Lower leg skin (tissue), 4 donors: ENCODE measurements at regions not wholly inside any gene's neighbourhood (a gene's known extent, or its start where the extent isn't known, plus 50 kb on each side); places are given as distances from the start of the nearest gene placed in this dataset.
"Not testable (repeated sequence)": the region's sequence is repeated elsewhere in the genome, so short reads cannot be mapped to it uniquely, and the experiment has no call there.

ENCODE experiments used
- DNase-seq, 2 donors: peaks; one replicate each; pipeline ENCODE4 v3.0.0-alpha.2; 2019; ENCODE audit warnings: low spot score in 2 of 2
- H3K4me3 ChIP-seq: fragments of 200-600 bp; sonication (generic); 2 replicates; pipeline ENCODE4 v1.5.1; 2017; ENCODE audit warnings: mild to moderate bottlenecking, low read depth; ENCODE audit not compliant: poor library complexity, severe bottlenecking
- POLR2A ChIP-seq, 2 donors: fragments of 450-650 bp; IDR thresholded peaks; one replicate each; pipeline ENCODE4 v1.6.1; 2016 to 2017; ENCODE audit warnings: antibody characterized with exemption in 2 of 2, mild to moderate bottlenecking in 1 of 2, moderate library complexity in 1 of 2
- WGBS, 2 donors: methylation state at CpG; one replicate each; pipeline ENCODE4 v1.1.5; 2018; 5-methylcytosine and 5-hydroxymethylcytosine counted together
- intact Hi-C: fragments of 100-400 bp; cut with DNase I; formaldehyde crosslinking; loops from one replicate; pipeline ENCODE4 v1.15.0; 2023; ENCODE audit warnings: low total_unique reads
- TF ChIP-seq, protein P1 (sequence below), 3 donors: fragments of 450-650 bp; IDR thresholded peaks; one replicate each; pipeline ENCODE4 v1.5.1; 2016; ENCODE audit warnings: antibody characterized with exemption in 3 of 3, mild to moderate bottlenecking in 3 of 3, moderate library complexity in 2 of 3

DNA sequence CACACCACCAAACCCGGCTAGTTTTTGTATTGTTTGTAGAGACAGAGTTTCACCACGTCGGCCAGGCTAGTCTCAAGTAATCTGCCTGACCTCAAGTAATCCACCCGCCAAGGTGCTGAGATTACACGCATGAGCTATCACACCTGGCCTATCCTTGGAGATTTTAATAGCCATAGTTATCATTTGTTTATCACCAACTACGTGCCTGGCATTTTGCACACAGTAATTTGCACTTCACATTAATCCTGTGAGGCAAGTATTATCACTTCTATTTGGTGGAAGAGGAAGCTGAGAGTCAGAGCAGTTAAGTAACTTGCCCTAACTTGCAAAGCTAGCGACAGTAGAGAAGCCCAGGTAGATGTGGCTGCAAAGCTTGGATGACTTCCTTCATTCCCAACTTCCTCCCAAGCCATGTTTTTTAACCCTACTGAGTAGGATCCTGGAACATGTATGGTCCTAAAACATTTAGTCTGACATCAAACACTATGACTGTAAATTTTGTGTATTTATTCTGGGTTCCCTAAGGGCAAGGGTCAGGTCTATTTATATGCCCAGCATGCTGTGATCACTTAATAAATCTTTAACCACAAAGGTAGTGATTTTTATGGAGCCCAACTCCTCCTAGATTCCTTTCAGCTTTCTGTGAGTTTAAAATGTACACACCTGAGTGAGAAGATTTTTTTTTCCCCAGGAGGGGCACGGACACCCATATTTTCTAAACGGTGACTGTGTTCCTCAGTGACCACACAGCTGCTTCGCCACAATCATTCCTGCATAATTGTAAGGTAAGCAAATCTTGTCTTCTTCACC, 100.2 kb upstream of the RAI14 start:
- WGBS, 2 donors, result 69 to 71% methylated on average over 10 of the region's 10 CpGs

DNA sequence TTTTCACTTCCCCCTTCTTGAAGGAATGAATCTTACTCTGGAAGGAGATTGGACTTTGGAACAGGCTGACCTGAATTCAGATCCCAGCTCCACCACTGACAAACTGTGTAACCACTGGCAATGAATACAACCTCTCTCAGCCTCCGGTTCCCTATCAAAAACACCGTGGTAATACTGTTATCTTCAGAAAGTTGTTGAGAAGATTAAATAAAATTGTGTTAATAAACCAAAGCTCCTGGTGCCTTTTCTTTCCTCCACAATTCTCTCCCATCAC, 99.7 kb upstream of the RAI14 start:
- no peak for DNase-seq
- TF ChIP-seq POLR2A (IDR thresholded peaks at IDR 0.05), result no peak
- TF ChIP-seq, protein P1, sequence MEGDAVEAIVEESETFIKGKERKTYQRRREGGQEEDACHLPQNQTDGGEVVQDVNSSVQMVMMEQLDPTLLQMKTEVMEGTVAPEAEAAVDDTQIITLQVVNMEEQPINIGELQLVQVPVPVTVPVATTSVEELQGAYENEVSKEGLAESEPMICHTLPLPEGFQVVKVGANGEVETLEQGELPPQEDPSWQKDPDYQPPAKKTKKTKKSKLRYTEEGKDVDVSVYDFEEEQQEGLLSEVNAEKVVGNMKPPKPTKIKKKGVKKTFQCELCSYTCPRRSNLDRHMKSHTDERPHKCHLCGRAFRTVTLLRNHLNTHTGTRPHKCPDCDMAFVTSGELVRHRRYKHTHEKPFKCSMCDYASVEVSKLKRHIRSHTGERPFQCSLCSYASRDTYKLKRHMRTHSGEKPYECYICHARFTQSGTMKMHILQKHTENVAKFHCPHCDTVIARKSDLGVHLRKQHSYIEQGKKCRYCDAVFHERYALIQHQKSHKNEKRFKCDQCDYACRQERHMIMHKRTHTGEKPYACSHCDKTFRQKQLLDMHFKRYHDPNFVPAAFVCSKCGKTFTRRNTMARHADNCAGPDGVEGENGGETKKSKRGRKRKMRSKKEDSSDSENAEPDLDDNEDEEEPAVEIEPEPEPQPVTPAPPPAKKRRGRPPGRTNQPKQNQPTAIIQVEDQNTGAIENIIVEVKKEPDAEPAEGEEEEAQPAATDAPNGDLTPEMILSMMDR (IDR thresholded peaks at IDR 0.05), result no peak
- intact Hi-C loops, result no loop called here
- 80 to 93% methylated on average over 2 of the region's 2 CpGs for WGBS, 2 donors
- no peak overlapping the region for H3K4me3 ChIP-seq

More for the DNA sequence above, 100.2 kb upstream of the RAI14 start:
- intact Hi-C loops, result no loop called here
- TF ChIP-seq, protein P1 (IDR thresholded peaks at IDR 0.05), result no peak
- no peak for TF ChIP-seq POLR2A (IDR thresholded peaks at IDR 0.05)
- no peak for DNase-seq
- H3K4me3 ChIP-seq, result no peak overlapping the region

DNA sequence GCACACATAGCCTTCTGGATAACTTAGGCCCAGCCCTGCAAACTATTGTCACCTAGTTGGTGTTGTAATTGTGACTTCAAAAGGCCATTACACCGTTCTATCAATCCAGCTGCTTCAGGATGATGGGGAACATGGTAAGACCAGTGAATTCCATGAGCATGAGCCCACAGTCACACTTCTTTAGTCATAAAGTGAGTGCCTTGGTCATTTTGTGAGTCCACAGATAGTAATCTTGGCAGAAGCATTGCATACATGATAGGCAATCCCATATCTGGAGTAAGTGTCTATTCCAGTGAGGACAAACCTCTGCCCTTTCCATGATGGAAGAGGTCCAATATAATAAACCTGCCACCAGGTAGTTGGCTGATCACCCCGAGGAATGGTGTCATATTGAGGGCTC, 94.5 kb upstream of the RAI14 start:
- WGBS, 2 donors, result 95% methylated on average over 2 of the region's 2 CpGs
- intact Hi-C loops, H3K4me3 ChIP-seq, DNase-seq: not testable (repeated sequence)

DNA sequence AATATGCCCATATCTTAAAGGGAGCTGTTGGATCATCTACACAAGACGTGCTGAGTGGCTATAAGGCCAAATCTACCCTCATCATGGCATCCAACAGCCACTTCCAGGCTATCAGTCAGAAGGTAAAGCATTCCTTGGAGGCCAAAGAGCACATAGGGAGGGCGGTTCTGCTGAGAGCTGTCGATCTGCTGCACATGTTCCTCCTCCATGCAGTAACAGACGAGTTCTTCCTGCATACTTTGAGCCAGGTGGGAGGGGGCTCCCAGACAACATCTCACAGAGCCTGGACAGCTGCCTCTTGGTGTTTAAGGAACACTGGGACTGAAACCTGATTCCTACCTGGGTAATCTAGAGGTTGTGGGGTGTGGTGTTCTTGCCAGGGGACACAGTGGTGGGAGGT, 93.3 kb upstream of the RAI14 start:
- 84 to 88% methylated on average over 4 of the region's 4 CpGs for WGBS, 2 donors
- TF ChIP-seq, protein P1 (IDR thresholded peaks at IDR 0.05), result no peak
- TF ChIP-seq POLR2A (IDR thresholded peaks at IDR 0.05), result no peak
- no peak overlapping the region for H3K4me3 ChIP-seq
- no peak for DNase-seq
- intact Hi-C loops, result no loop called here

DNA sequence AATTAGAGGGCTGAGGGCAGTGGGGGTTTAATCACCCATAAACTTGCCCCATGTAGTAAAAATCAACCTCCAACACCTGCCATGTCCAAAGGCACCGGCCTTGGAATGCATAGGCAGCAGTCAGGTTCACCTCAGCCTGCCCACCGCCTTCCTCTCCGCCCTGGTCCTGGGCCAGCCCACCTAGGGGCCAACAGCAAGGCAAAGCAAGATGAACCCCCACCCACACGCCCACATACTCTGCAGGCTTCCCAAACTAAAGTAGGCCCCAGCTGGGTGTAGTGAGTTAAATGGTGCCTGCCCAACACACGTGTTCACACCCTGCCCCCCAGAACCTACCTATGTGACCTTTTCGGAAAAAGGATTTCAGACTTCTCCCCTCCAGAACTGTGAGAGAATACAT, 92.9 kb upstream of the RAI14 start:
- TF ChIP-seq, protein P1 (IDR thresholded peaks at IDR 0.05), result no peak
- TF ChIP-seq POLR2A (IDR thresholded peaks at IDR 0.05), result no peak
- WGBS, 2 donors, result 90 to 96% methylated on average over 5 to 6 of the region's 6 CpGs
- DNase-seq, result no peak
- intact Hi-C loops, result no loop called here
- no peak overlapping the region for H3K4me3 ChIP-seq

DNA sequence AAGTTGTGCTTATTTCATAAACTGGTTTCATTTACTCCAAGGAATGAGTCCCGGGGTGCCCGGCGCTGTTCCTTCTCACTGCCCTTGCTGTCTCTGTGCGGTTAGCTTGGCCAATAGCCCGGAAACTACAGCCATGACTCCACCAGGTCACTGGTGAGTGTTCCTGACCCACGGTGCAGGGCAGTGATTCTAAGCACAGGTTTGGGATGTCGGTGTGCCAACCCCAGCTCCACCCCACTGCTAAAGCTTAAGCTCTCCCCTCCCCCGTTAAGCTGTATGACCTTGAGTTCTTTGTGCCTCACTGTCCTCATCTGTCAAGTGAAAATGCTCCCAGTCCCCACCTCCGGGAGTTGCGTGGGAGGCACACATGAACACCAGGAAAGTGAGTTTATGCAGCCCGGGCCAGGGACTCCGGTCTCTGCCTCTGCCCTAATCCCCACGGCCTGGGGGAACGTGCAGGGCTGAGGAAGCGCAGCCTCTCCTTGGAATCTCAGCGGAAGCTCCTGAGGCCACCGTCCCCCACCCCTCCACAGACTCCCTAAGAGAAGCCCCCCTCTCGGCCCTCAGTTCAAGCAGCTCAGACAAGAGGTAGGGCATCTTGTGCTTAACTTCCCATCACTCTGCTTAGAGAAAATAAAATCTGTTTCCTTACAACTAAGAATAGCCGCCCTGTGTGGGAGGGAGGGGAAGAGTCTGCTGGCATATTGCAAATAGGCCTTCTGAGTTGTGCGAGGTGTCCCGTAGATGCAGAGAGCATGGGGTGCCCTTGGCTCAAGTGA, 92.0 kb upstream of the RAI14 start:
- WGBS, 2 donors, result 71 to 75% methylated on average over 20 to 21 of the region's 21 CpGs
- no peak for DNase-seq
- intact Hi-C loops, result no loop called here
- no peak overlapping the region for H3K4me3 ChIP-seq
- TF ChIP-seq, protein P1 (IDR thresholded peaks at IDR 0.05), result no peak
- no peak for TF ChIP-seq POLR2A (IDR thresholded peaks at IDR 0.05)
